GM12873 (cell line): ENCODE measurements at regions not wholly inside any gene's neighbourhood (a gene's known extent, or its start where the extent isn't known, plus 50 kb on each side); places are given as distances from the start of the nearest gene placed in this dataset.

Experiments used
- CTCF ChIP-seq: IDR thresholded peaks from 2 replicates; pipeline ENCODE4 v1.5.1; 2012; ENCODE audit warnings: low read depth, mild to moderate bottlenecking, moderate library complexity, low read length, control low read depth; ENCODE audit not compliant: insufficient read depth; ENCODE audit errors: missing control alignments

- TF ChIP-seq CTCF: no peak
These were observed 197.6 kb downstream of the LIPI start for GRCh38 chr21:14013056-14013603.

GRCh38 chr21:14012409-14012808 lies 198.3 kb downstream of the LIPI start:
- no peak for TF ChIP-seq CTCF

- TF ChIP-seq CTCF: no peak
These were observed 200.0 kb downstream of the LIPI start for GRCh38 chr21:14010729-14011128.

GRCh38 chr21:13980115-13980662 lies 230.6 kb downstream of the LIPI start:
- TF ChIP-seq CTCF: peak; percentile 56

GRCh38 chr21:13937236-13937635 lies 273.5 kb downstream of the LIPI start:
- TF ChIP-seq CTCF: no peak

GRCh38 chr21:13854638-13855037 lies 245.1 kb downstream of the POTED start:
- no peak for TF ChIP-seq CTCF

GRCh38 chr21:13827201-13827600 lies 217.6 kb downstream of the POTED start:
- TF ChIP-seq CTCF: no peak
